ENCODE measurements at regions not wholly inside any gene's neighbourhood (a gene's known extent, or its start where the extent isn't known, plus 50 kb on each side); places are given as distances from the start of the nearest gene placed in this dataset.

GRCh38 chr1:72846476-72847278, 564.3 kb upstream of the NEGR1 start:
- DNase-seq (ENCODE audit: low read depth, low spot score) = no peak
- H3K27ac ChIP-seq = no peak overlapping the region
- no peaks in the 10 kb centered on the region for H3K9me3 ChIP-seq (ENCODE audit: low read depth, low read length)

GRCh38 chr1:72845981-72846380, 563.6 kb upstream of the NEGR1 start:
- no peak overlapping the region for H3K4me3 ChIP-seq
- DNase-seq (ENCODE audit: low read depth, low spot score) = no peak
- H3K27ac ChIP-seq = no peak overlapping the region
- no peaks in the 10 kb centered on the region for H3K9me3 ChIP-seq (ENCODE audit: low read depth, low read length)
- no peak overlapping the region for H3K9ac ChIP-seq (ENCODE audit: insufficient read length)
- TF ChIP-seq POLR2AphosphoS5 (IDR thresholded peaks at IDR 0.05; ENCODE audit: borderline replicate concordance, low read depth, low read length) (no peak), FOXP2 (optimal IDR thresholded peaks at IDR 0.05; ENCODE audit: control extremely low read depth, extremely low read length, insufficient read depth) (no peak), EZH2 (IDR thresholded peaks at IDR 0.05) (no peak)
- H3K36me3 ChIP-seq (ENCODE audit: insufficient read depth, low read length) = no peaks in the 10 kb centered on the region

More at GRCh38 chr1:72846476-72847278, 564.3 kb upstream of the NEGR1 start:
- Histone ChIP-seq H3K4me3 (no peak overlapping the region), H3K36me3 (ENCODE audit: insufficient read depth, low read length) (no peaks in the 10 kb centered on the region), H3K9ac (ENCODE audit: insufficient read length) (no peak overlapping the region)
- no peak for TF ChIP-seq FOXP2 (optimal IDR thresholded peaks at IDR 0.05; ENCODE audit: control extremely low read depth, extremely low read length, insufficient read depth)
- no peak for TF ChIP-seq POLR2AphosphoS5 (IDR thresholded peaks at IDR 0.05; ENCODE audit: borderline replicate concordance, low read depth, low read length)
- no peak for TF ChIP-seq EZH2 (IDR thresholded peaks at IDR 0.05)

- no peak overlapping the region for H3K9ac ChIP-seq (ENCODE audit: insufficient read length)
- no peak overlapping the region for H3K4me3 ChIP-seq
- no peaks in the 10 kb centered on the region for H3K9me3 ChIP-seq (ENCODE audit: low read depth, low read length)
- no peak overlapping the region for H3K27ac ChIP-seq
- TF ChIP-seq FOXP2 (optimal IDR thresholded peaks at IDR 0.05; ENCODE audit: control extremely low read depth, extremely low read length, insufficient read depth) (no peak), POLR2AphosphoS5 (IDR thresholded peaks at IDR 0.05; ENCODE audit: borderline replicate concordance, low read depth, low read length) (no peak), EZH2 (IDR thresholded peaks at IDR 0.05) (no peak)
- no peak for DNase-seq (ENCODE audit: low read depth, low spot score)
- H3K36me3 ChIP-seq (ENCODE audit: insufficient read depth, low read length) = no peaks in the 10 kb centered on the region
Measured at GRCh38 chr1:72845381-72845780, 563.0 kb upstream of the NEGR1 start.

GRCh38 chr1:72837781-72838180, 555.4 kb upstream of the NEGR1 start:
- no peaks in the 10 kb centered on the region for H3K9me3 ChIP-seq (ENCODE audit: low read depth, low read length)
- no peak overlapping the region for H3K27ac ChIP-seq
- peak; percentile 16 for DNase-seq (ENCODE audit: low read depth, low spot score)

GRCh38 chr1:72830606-72831390, 548.5 kb upstream of the NEGR1 start:
- H3K9me3 ChIP-seq (ENCODE audit: low read depth, low read length) = no peaks in the 10 kb centered on the region
- no peak overlapping the region for H3K9ac ChIP-seq (ENCODE audit: insufficient read length)
- DNase-seq (ENCODE audit: low read depth, low spot score) = no peak
- no peak overlapping the region for H3K27ac ChIP-seq
- H3K4me3 ChIP-seq = no peak overlapping the region
- TF ChIP-seq EZH2 (IDR thresholded peaks at IDR 0.05) (no peak), POLR2AphosphoS5 (IDR thresholded peaks at IDR 0.05; ENCODE audit: borderline replicate concordance, low read depth, low read length) (no peak), FOXP2 (optimal IDR thresholded peaks at IDR 0.05; ENCODE audit: control extremely low read depth, extremely low read length, insufficient read depth) (no peak)
- no peaks in the 10 kb centered on the region for H3K36me3 ChIP-seq (ENCODE audit: insufficient read depth, low read length)

More at GRCh38 chr1:72837781-72838180, 555.4 kb upstream of the NEGR1 start:
- Histone ChIP-seq H3K4me3 (no peak overlapping the region), H3K36me3 (ENCODE audit: insufficient read depth, low read length) (no peaks in the 10 kb centered on the region), H3K9ac (ENCODE audit: insufficient read length) (no peak overlapping the region)
- no peak; the same call in 1 of the 2 replicates for TF ChIP-seq POLR2AphosphoS5 (IDR thresholded peaks at IDR 0.05; ENCODE audit: borderline replicate concordance, low read depth, low read length)
- TF ChIP-seq FOXP2 (optimal IDR thresholded peaks at IDR 0.05; ENCODE audit: control extremely low read depth, extremely low read length, insufficient read depth) = no peak

- no peak for DNase-seq (ENCODE audit: low read depth, low spot score)
- Histone ChIP-seq H3K9me3 (ENCODE audit: low read depth, low read length) (no peaks in the 10 kb centered on the region), H3K4me3 (no peak overlapping the region), H3K36me3 (ENCODE audit: insufficient read depth, low read length) (no peaks in the 10 kb centered on the region), H3K9ac (ENCODE audit: insufficient read length) (no peak overlapping the region), H3K27ac (no peak overlapping the region)
- TF ChIP-seq EZH2 (IDR thresholded peaks at IDR 0.05) (no peak), FOXP2 (optimal IDR thresholded peaks at IDR 0.05; ENCODE audit: control extremely low read depth, extremely low read length, insufficient read depth) (no peak), POLR2AphosphoS5 (IDR thresholded peaks at IDR 0.05; ENCODE audit: borderline replicate concordance, low read depth, low read length) (no peak)
Measured at GRCh38 chr1:72827278-72827677, 544.9 kb upstream of the NEGR1 start.

GRCh38 chr1:72804541-72804940, 522.2 kb upstream of the NEGR1 start:
- Histone ChIP-seq H3K36me3 (ENCODE audit: insufficient read depth, low read length) (no peaks in the 10 kb centered on the region), H3K9me3 (ENCODE audit: low read depth, low read length) (no peaks in the 10 kb centered on the region)

GRCh38 chr1:72781038-72781437, 498.7 kb upstream of the NEGR1 start:
- no peak for DNase-seq (ENCODE audit: low read depth, low spot score)
- H3K4me3 ChIP-seq = no peak overlapping the region

More at GRCh38 chr1:72804541-72804940, 522.2 kb upstream of the NEGR1 start:
- TF ChIP-seq FOXP2 (optimal IDR thresholded peaks at IDR 0.05; ENCODE audit: control extremely low read depth, extremely low read length, insufficient read depth) (no peak), POLR2AphosphoS5 (IDR thresholded peaks at IDR 0.05; ENCODE audit: borderline replicate concordance, low read depth, low read length) (no peak), EZH2 (IDR thresholded peaks at IDR 0.05) (no peak)
- Histone ChIP-seq H3K27ac (no peak overlapping the region), H3K4me3 (no peak overlapping the region), H3K9ac (ENCODE audit: insufficient read length) (no peak overlapping the region)
- no peak for DNase-seq (ENCODE audit: low read depth, low spot score)

More at GRCh38 chr1:72781038-72781437, 498.7 kb upstream of the NEGR1 start:
- Histone ChIP-seq H3K9me3 (ENCODE audit: low read depth, low read length) (no peaks in the 10 kb centered on the region), H3K27ac (no peak overlapping the region), H3K9ac (ENCODE audit: insufficient read length) (no peak overlapping the region), H3K36me3 (ENCODE audit: insufficient read depth, low read length) (no peaks in the 10 kb centered on the region)
- no peak for TF ChIP-seq EZH2 (IDR thresholded peaks at IDR 0.05)
- TF ChIP-seq POLR2AphosphoS5 (IDR thresholded peaks at IDR 0.05; ENCODE audit: borderline replicate concordance, low read depth, low read length) = no peak
- no peak for TF ChIP-seq FOXP2 (optimal IDR thresholded peaks at IDR 0.05; ENCODE audit: control extremely low read depth, extremely low read length, insufficient read depth)
